OCI-LY1 (cell line): ENCODE measurements at regions not wholly inside any gene's neighbourhood (a gene's known extent, or its start where the extent isn't known, plus 50 kb on each side); places are given as distances from the start of the nearest gene placed in this dataset.

Source experiments
- H2AFZ ChIP-seq: fragments of 200-600 bp; sonication (generic), shearing (Covaris generic); 2 replicates; pipeline ENCODE4 v1.6.0; 2014; ENCODE audit warnings: antibody characterized with exemption, mild to moderate bottlenecking, low read length
- H3F3A ChIP-seq: fragments of 200-600 bp; sonication (generic), shearing (Covaris generic); 2 replicates; pipeline ENCODE4 v1.6.0; 2014; ENCODE audit warnings: mild to moderate bottlenecking, antibody characterized with exemption, low read length, moderate library complexity; ENCODE audit not compliant: insufficient read depth
- H3K27ac ChIP-seq: fragments of 200-600 bp; sonication (generic); 2 replicates; pipeline ENCODE4 v1.5.1; 2014; ENCODE audit warnings: low read length, mixed run types, mild to moderate bottlenecking, low read depth; ENCODE audit not compliant: poor library complexity, severe bottlenecking
- H3K27me3 ChIP-seq: fragments of 200-600 bp; sonication (generic); 2 replicates; pipeline ENCODE4 v1.6.0; 2014; ENCODE audit warnings: antibody characterized with exemption, mild to moderate bottlenecking, low read length, moderate library complexity; ENCODE audit not compliant: insufficient read depth
- H3K36me3 ChIP-seq: fragments of 200-600 bp; sonication (generic); 2 replicates; pipeline ENCODE4 v1.6.1; 2014; ENCODE audit warnings: mild to moderate bottlenecking, antibody characterized with exemption, low read length, moderate library complexity, mixed read lengths; ENCODE audit not compliant: insufficient read depth
- H3K4me1 ChIP-seq: fragments of 200-600 bp; sonication (generic); 2 replicates; pipeline ENCODE4 v1.5.1; 2014; ENCODE audit warnings: mild to moderate bottlenecking, low read length, moderate library complexity; ENCODE audit not compliant: insufficient read depth, severe bottlenecking
- H3K4me2 ChIP-seq: fragments of 200-600 bp; sonication (generic), shearing (Covaris generic); 2 replicates; pipeline ENCODE4 v1.6.1; 2014; ENCODE audit warnings: low read length
- H3K4me3 ChIP-seq: fragments of 200-600 bp; sonication (generic); 2 replicates; pipeline ENCODE4 v1.5.1; 2014; ENCODE audit warnings: low read length, low read depth, mild to moderate bottlenecking, mixed read lengths; ENCODE audit not compliant: poor library complexity, severe bottlenecking
- H3K79me2 ChIP-seq: fragments of 200-600 bp; shearing (Covaris generic); 2 replicates; pipeline ENCODE4 v1.6.1; 2016; ENCODE audit warnings: mixed run types, low read length, mixed read lengths; ENCODE audit not compliant: insufficient read depth
- H3K9ac ChIP-seq: fragments of 200-600 bp; sonication (generic), shearing (Covaris generic); 2 replicates; pipeline ENCODE4 v1.6.1; 2014; ENCODE audit warnings: mild to moderate bottlenecking, low read length, mixed read lengths
- H3K9me2 ChIP-seq: fragments of 200-600 bp; sonication (generic), shearing (Covaris generic); 2 replicates; pipeline ENCODE4 v1.6.1; 2014; ENCODE audit warnings: low read depth, mild to moderate bottlenecking, low read length, mixed read lengths
- H3K9me3 ChIP-seq: fragments of 200-600 bp; shearing (Covaris generic); 2 replicates; pipeline ENCODE4 v1.6.1; 2014; ENCODE audit warnings: low read length, mixed read lengths
- H4K20me1 ChIP-seq: fragments of 200-600 bp; sonication (generic), shearing (Covaris generic); 2 replicates; pipeline ENCODE4 v1.6.0; 2016; ENCODE audit warnings: mild to moderate bottlenecking, low read length; ENCODE audit not compliant: insufficient read depth
- EZH2 ChIP-seq: fragments of 200-600 bp; sonication (generic), shearing (Covaris generic); IDR thresholded peaks from 2 replicates; pipeline ENCODE4 v1.8.0; 2017; ENCODE audit warnings: borderline replicate concordance, mixed run types, mild to moderate bottlenecking, antibody characterized with exemption, low read length, moderate library complexity, mixed read lengths
- TF ChIP-seq, protein P1 (sequence below): fragments of 200-600 bp; sonication (generic), shearing (Covaris generic); IDR thresholded peaks from 2 replicates; pipeline ENCODE4 v1.5.1; 2017; ENCODE audit warnings: mild to moderate bottlenecking, antibody characterized with exemption, low read length, moderate library complexity, mixed read lengths

DNA sequence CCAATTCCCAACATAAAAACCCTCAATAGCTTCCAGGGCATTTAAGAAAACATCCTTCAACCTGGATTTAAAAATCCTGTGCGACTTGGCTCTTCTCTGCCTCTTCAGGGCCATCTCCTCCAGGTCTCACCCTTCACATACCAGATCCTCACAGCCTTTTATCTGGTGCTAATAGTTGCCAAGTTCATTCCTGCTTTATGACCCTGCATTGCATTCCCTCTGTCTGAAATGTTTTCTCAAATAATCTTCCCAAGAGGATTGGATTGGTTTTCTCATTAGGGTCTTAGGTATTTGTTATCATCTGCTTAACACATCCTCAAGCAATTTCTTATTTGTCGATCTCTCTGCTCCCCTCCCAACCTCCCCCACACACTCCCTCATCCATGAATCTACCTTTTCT, 832.0 kb downstream of the GALC start:
- no peaks in the 10 kb centered on the region for H3K27me3 ChIP-seq
- H3K4me3 ChIP-seq: no peak overlapping the region
- no peaks in the 10 kb centered on the region for H3K9me3 ChIP-seq
- TF ChIP-seq, protein P1, sequence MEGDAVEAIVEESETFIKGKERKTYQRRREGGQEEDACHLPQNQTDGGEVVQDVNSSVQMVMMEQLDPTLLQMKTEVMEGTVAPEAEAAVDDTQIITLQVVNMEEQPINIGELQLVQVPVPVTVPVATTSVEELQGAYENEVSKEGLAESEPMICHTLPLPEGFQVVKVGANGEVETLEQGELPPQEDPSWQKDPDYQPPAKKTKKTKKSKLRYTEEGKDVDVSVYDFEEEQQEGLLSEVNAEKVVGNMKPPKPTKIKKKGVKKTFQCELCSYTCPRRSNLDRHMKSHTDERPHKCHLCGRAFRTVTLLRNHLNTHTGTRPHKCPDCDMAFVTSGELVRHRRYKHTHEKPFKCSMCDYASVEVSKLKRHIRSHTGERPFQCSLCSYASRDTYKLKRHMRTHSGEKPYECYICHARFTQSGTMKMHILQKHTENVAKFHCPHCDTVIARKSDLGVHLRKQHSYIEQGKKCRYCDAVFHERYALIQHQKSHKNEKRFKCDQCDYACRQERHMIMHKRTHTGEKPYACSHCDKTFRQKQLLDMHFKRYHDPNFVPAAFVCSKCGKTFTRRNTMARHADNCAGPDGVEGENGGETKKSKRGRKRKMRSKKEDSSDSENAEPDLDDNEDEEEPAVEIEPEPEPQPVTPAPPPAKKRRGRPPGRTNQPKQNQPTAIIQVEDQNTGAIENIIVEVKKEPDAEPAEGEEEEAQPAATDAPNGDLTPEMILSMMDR: no peak
- TF ChIP-seq EZH2: no peak
- H3K36me3 ChIP-seq: no peaks in the 10 kb centered on the region
- H4K20me1 ChIP-seq: no peaks in the 10 kb centered on the region
- no peaks in the 10 kb centered on the region for H3K79me2 ChIP-seq
- no peaks in the 10 kb centered on the region for H3F3A ChIP-seq
- H3K4me2 ChIP-seq: no peak overlapping the region
- H2AFZ ChIP-seq: no peak overlapping the region
- H3K9ac ChIP-seq: no peak overlapping the region
- no peaks in the 10 kb centered on the region for H3K9me2 ChIP-seq
- no peaks in the 10 kb centered on the region for H3K4me1 ChIP-seq
- no peak overlapping the region for H3K27ac ChIP-seq

- no peak overlapping the region for H2AFZ ChIP-seq
- no peak overlapping the region for H3K9ac ChIP-seq
- no peaks in the 10 kb centered on the region for H3K79me2 ChIP-seq
- no peaks in the 10 kb centered on the region for H3K27me3 ChIP-seq
- no peaks in the 10 kb centered on the region for H3F3A ChIP-seq
- no peak overlapping the region for H3K4me2 ChIP-seq
- H3K4me1 ChIP-seq: no peaks in the 10 kb centered on the region
- H3K36me3 ChIP-seq: no peaks in the 10 kb centered on the region
- no peaks in the 10 kb centered on the region for H3K9me2 ChIP-seq
- no peaks in the 10 kb centered on the region for H4K20me1 ChIP-seq
- H3K27ac ChIP-seq: no peak overlapping the region
- H3K4me3 ChIP-seq: no peak overlapping the region
- H3K9me3 ChIP-seq: no peaks in the 10 kb centered on the region
- no peak for TF ChIP-seq EZH2
These were observed 834.7 kb downstream of the GALC start for GRCh38 chr14:87158283-87158682.

- TF ChIP-seq, protein P1: no peak
- TF ChIP-seq EZH2: no peak
- H4K20me1 ChIP-seq: no peaks in the 10 kb centered on the region
- H3K4me2 ChIP-seq: no peak overlapping the region
- no peaks in the 10 kb centered on the region for H3K9me2 ChIP-seq
- H3K79me2 ChIP-seq: no peaks in the 10 kb centered on the region
- H3K4me3 ChIP-seq: no peak overlapping the region
- no peaks in the 10 kb centered on the region for H3K36me3 ChIP-seq
- H3K9me3 ChIP-seq: no peaks in the 10 kb centered on the region
- H3K4me1 ChIP-seq: no peaks in the 10 kb centered on the region
- no peak overlapping the region for H3K9ac ChIP-seq
- H3K27me3 ChIP-seq: no peaks in the 10 kb centered on the region
- no peak overlapping the region for H3K27ac ChIP-seq
- no peak overlapping the region for H2AFZ ChIP-seq
- no peaks in the 10 kb centered on the region for H3F3A ChIP-seq
These were observed 836.1 kb downstream of the GALC start for GRCh38 chr14:87156878-87157277.

DNA sequence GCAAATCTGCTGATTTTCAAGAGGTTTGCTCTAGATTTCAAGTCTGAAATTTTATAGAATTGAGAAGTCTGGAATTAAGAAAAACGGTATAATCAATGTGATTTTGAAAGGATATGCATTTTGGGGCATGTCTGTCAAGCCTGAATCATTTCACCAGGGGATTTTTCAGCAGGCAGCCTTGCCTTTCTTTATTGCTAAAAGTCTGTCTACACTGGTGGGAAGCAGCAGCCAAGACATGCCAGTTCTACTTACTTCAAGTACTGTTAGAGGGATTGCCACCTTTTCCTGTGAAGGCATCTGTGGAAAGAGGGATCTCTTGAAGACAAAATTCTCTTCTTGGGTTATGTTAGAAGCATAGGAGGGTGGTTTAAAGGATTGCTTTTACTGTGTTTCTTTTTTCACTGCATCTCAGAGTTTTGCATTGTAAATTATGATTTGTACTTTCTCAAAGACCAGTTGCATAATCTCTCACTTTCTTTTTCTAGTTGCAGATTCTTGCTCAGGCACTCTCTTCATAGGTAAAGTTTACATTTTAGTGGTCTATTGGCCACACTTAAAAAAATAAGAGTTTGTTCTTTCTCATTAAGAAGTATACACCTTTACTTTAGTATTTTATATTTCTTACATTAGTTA, 837.0 kb downstream of the GALC start:
- H3K36me3 ChIP-seq: no peaks in the 10 kb centered on the region
- H3K4me2 ChIP-seq: no peak overlapping the region
- H4K20me1 ChIP-seq: no peaks in the 10 kb centered on the region
- H3K27me3 ChIP-seq: no peaks in the 10 kb centered on the region
- no peaks in the 10 kb centered on the region for H3F3A ChIP-seq
- H2AFZ ChIP-seq: no peak overlapping the region
- TF ChIP-seq, protein P1: no peak
- no peak for TF ChIP-seq EZH2
- H3K27ac ChIP-seq: no peak overlapping the region
- no peak overlapping the region for H3K9ac ChIP-seq
- H3K4me3 ChIP-seq: no peak overlapping the region
- no peaks in the 10 kb centered on the region for H3K9me2 ChIP-seq
- no peaks in the 10 kb centered on the region for H3K9me3 ChIP-seq
- no peaks in the 10 kb centered on the region for H3K4me1 ChIP-seq
- H3K79me2 ChIP-seq: no peaks in the 10 kb centered on the region
